Hindlimb muscle (tissue), 1 donor: ENCODE measurements at regions not wholly inside any gene's neighbourhood (a gene's known extent, or its start where the extent isn't known, plus 50 kb on each side); places are given as distances from the start of the nearest gene placed in this dataset.
"Not testable (repeated sequence)": the region's sequence is repeated elsewhere in the genome, so short reads cannot be mapped to it uniquely, and the experiment has no call there.

Source experiments
- DNase-seq: peaks from one replicate; pipeline ENCODE4 v3.0.0-alpha.2; 2013

DNA sequence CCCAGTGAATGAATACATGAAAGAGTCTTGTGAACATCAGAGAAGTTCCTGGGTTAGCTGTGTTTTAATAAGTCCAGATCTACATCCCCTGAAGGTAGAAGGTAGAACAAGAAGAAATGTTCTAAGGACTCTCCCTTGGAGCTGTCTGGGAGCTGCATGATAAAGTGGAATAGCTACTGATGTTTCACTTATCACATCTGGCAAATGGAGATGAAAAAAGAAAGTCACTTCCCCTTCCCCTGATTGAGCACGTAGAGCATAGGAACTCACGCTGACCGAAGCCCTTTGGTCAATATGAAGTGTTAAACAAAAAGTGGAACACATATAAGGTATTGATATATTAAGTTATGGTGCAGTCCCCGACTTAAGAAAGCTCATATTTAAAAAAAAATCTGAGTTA, 53.2 kb upstream of the PARP1 start:
- no peak for DNase-seq

DNA sequence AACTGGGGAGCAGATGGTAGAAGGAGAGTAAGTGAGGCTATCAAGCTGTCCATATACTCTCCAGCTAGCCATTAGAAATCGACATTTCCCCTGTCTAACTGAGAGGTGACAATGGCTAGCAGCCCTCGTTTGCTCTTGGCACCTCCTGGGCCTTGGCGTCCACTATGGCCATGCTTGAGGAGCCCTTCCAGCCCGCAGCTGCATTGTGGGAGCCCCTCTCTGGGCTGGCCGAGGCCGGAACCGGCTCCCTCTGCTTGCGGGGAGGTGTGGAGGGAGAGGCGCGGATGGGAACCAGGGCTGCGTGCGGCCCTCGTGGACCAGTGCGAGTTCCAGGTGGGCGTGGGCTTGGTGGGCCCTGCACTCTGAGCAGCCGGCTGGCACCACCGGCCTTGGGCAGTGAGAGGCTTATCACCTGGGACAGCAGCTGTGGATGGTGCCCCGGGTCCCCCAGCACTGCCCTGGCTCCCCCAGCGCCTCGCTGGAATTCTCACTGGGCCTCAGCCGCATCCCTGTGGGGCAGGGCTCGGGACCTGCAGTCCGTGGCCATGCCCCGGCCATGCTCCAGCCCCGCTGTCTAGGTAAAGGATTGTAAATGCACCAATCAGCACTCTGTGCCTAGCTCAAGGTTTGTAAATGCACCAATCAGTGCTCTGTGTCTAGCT, 56.2 kb upstream of the PARP1 start:
- DNase-seq, result no peak

DNA sequence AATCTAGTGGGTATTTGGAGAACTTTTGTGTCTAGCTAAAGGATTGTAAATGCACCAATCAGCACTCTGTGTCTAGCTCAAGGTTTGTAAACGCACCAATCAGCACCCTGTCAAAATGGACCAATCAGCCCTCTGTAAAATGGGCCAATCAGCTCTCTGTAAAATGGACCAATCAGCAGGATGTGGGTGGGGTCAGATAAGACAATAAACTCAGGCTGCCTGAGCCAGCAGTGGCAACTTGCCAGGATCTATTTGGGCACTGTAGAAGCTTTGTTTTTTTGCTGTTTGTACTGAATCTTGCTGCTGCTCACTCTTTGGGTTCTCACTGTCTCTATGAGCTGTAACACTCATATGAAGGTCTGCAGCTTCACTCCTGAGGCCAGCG, 56.7 kb upstream of the PARP1 start:
- not testable (repeated sequence) for DNase-seq

DNA sequence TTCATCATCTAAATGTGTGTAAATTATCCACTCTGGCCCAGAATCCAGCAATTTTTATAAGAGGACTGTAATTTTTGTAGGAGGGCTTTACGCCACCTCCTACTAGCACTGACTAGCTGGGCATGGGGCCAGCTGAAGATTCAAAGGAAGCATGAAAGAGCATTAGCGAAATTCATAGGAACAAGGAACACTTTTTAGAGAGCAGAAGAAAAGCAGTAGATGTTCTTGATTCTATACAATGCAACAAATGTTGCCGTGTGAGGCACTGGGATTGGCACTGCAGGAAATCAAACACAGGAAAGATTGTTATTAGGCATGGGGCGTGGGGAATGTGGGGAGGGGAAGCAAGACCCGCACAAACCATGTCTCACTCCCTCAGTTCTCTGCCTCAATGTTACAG, 58.4 kb upstream of the PARP1 start:
- no peak for DNase-seq

DNA sequence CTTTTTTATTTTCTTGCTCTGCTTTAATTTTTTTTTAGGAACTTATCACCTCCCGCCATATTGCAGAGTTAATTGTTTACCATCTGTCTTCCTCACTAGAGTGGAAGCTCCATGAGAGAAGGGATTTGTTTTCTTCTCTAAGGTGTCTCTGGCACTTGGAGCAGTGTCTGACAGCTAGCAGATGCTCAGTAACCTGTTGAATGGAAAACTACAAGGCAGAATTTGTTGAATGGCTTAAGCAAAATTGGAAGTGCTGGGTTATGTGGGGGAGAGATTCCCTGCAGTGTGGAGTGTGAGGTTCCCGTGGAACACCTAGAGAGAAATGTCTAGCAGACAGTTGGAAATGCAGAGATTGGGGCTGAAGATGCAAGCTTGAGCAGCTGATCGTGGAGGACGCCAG, 59.5 kb upstream of the PARP1 start:
- no peak for DNase-seq

DNA sequence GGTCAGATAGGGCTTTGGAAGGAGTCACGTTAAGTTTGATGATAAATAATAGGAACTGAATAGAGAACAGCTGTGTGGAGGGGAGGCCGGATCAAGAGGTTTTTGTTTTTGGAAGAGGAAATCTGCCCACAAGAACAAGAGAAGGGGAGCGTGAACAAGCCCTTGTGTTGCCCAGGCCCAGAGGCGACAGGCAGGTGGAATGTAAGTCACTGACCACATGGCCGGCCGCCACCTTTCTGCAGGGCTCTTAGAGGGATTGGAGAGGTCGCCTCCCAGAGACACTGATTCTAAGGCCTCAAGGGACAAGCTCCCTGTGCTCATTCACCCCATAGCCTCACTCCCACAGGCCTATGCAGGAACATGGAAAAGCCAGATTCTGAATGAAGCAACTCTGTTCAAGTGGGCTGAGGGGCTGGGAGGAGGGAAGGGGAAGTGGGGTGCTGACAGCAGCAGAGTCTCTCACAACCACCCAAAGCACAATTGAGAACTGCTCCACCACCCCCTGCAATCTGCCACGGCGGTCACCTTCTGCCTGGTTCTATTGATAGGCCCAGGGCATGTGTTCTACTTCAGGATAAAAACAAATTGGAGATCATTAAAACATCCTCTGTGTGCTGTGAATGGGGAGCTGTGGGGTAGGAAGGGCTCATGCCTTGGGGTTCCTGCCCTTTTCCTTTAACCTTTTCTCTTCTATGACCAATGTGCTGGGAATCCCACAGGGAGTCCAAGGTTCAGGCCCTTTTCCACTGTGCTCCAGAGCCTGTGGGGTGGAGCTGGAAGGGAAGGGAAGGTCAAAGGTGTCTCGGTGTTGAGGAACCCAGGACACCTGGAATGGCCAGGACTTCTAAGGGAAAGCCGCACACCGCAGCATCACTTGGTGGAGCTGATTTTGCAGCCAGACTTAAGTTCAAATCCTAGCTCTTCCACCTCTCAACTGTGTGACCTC, 63.3 kb upstream of the PARP1 start:
- no peak for DNase-seq

DNA sequence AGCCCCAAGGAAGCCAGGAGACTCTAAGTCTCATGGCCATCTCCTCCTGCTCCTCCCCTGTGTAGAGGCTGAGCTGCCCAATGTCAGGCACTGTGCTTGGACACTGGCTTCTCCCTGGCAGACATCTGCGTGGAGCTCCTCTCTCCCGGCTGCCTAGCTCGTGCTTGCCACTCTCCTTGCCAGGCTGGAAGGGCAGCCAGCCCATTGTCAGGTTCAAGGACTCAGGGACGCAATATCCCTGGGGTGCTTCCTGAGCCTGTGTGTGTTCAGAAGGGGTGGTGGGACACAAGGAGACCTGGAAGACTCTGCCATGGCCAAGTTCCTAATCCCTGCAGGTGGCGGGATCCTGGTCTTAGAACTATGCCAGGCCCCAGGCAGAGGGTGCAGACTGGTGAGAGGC, 65.4 kb upstream of the PARP1 start:
- no peak for DNase-seq

DNA sequence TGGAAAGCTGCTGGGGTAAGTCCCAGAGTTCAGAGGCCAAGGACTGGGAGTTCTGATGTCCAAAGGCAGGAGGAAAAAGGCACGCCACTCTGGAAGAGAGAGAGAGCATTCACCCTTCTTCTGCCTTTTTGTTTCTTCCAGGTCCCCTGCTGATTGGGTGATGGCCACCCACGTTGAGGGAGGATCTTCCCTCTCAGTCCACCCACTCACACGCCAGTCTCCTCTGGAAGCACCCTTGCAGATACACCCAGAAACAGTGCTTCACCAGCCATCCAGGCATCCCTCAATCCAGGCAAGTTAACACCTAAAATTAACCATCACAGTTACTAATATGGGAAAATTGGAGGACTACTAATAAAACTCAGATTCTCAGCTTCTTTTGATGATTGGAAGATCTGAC, 66.1 kb upstream of the PARP1 start:
- no peak for DNase-seq

DNA sequence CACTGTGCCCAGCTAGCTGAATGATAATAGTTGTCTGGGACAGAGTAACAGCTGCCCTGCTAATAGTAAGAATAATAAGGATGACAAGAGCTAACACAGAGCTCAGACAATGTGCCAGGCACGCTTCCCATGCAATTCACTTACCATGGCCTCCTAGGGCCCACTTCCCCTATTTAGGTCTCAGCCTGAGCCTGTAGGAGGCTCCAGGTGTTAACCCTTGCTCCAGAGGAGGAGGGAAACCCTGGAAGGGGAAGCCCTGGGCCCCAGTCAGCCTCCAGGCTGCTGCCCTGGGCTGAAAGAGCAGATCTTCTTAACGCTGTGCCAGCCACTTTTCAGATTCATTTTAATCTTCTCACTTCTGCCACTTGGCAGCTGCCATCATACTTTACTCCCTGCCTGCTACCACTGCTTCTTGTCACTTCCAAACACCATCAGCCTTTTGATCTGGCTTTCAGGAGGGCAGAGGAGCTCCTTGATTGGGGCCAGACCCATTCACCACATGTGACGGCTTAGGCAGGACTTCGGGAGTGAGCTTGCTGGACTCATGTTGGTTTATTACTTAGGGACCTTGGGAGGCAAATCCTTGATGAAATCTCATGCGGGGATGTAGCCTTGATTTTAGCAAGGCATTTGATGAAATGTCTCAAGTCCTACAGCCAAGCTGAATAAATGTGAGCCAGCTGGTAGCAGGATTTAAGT, 66.7 kb upstream of the PARP1 start:
- no peak for DNase-seq

DNA sequence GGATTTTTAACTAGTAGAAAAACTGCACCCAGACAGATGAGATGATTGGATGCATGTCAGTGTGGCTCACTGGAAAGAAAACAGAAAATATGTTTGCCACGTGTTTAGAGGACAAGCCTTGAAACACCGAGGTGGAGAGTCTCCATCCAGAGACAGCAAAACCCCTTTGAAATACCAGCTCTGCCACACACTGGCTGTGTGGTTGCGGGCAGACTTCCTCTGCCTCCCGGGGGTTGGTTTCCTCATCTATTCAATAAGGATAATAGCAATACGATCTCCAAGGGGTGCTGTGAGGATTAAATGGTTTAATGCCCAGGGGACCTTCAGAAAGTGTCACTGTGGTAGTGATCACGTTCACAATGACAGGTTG, 67.2 kb upstream of the PARP1 start:
- DNase-seq, result no peak

DNA sequence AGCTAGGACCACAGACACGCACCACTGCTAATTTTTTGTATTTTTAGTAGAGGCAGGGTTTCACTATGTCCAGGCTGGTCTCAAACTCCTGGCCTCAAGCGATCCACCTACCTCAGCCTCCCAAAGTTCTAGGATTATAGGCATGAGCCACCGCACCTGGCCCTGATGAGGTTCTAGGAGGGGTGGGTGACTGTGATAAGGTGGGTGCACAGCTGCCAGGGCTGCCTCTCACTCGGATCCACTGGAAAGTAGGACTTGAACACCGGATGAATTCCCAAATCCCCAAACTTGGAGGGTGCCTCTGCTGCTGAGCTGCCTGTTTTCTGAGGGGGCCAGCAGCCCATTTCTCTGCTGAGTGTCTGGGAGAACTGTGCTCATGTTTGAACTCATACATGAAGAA, 68.2 kb upstream of the PARP1 start:
- DNase-seq, result no peak

DNA sequence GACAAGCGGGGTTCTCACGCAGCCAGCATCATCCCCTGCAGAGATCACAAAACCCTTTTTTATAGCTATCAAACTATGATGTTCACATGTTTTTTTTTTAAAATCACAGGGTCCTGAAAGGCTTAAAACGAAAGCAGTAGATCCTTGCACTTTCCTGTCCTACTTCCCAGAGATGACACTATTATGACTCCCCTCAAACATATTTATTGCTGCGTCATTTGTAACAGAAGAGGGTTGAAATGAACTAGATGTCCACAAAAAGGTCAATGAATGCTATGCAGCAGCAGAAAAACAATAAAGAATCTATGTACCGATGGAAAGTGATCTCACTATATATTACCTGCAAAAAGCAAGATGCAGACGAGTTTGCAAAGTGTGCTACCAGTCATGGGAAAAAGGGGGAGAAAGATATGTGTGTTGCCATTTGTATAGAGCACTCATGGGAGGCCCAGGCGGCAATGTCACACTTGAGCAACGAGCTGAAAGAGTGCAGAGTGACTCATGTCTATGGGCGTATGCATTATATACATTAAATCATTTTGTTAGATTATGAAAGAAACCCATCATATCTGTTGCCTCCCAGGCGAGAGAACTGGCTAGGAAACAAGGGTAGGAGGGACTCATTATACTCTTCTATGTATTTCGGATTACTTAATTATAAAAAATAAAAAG, 68.9 kb upstream of the PARP1 start:
- no peak for DNase-seq

DNA sequence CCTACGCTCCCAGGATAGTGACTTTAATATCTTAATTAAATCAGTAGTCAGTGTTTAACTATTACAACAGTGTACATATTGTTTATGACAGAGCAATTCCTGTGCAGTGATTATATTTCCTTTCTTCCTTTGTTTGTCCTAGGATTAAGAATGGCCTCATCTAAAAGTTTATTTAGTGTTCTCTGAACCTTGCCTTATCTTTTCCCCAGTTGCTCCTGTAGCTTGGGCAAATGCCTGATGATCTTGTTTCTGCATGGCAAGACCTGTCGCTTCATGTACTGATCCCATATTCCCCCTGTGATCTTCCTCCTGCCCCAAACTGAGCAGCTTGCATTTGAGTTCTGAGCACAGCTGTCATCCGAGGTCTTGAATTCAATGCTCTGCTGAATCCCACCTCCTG, 69.1 kb upstream of the STUM start:
- DNase-seq, result no peak

DNA sequence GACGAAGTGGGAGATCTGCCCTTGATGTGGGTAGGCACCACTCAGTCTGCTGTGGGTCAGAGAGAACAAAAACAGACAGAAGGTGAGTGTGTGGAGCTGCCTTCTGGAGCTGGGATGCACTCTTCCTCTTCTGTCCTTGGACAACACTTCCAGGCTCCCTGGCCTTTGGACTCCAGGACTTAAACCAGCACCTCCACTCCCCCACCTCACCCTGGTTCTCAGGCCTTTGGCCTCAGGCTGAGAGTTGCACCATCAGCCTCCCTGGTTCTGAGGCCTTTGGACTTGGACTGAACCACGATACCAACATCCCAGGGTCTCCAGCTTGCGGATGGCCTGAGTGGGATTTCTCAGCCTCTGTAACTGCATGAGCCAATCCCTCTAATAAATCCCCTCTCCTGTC, 68.1 kb upstream of the STUM start:
- no peak for DNase-seq

DNA sequence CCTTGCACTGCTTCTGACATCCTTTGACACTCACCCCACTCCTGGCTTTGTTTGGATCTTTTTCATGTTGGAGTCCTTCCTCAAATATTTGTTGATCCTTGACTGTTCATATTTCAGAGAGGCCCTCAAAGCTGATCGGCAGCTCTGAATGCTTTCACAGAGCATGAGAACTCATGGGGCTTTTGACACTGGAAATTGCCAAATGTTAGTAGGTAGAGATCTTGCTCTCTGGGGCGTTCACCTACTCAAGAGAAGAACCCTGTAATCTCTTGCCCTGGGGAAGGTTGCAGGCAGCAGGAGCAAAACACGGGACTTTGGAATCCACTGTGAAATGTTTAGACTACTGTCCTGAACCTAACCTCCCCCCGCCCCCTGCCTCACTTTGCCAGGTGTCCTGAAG, 67.4 kb upstream of the STUM start:
- no peak for DNase-seq

DNA sequence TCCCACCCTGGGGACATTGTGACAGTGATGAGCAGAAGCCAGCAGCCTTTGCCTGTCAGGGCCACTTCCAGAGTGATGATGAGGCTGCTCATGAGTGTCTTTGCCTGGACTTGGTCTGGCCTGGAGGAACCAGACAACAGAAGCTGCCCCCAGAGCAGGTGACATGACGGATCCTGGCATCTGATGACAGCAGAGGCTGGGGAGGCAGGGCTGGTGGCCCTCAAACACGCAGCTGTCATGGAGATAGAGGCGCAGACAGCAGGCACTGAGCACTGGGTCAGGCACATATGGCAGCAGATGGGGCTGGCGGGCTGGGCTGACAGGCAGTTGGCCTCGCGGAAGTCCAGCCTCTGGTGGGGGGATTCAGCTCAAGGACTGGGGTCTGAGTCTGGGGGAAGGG, 66.4 kb upstream of the STUM start:
- no peak for DNase-seq

DNA sequence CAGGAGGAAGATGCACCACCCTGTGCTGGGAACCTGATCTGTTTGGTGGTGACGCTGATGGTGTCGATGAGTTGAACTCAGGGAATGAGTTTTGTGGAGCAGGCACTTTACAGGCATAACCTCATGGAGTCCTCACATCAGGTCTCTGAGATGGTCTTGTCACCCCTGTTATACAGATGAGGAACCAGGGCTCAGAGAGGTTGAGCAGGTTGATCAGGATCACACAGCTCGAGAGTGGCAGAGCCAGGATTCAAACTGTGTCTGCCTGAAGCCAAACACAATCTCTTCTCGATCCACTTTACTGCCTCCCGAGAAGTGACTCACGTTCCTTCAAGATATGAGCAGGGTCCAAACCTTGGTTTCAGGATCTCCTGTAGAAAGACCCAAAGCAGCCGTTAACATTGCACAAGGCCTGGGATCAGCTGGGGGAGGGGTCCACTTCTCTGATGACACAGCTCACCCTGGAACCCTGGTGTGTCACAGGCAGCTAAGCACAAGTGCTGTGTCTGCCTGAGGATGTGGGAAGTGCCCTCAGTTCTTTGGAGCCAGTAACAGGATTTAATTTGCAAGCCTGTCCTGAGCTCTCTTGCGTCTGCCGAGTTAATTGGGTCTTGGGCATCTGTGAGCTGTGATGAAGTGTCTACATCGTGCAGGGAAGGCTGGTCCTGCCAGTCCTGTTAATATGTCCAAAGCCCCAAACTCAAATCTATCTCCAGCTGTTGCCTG, 65.4 kb upstream of the STUM start:
- no peak for DNase-seq

DNA sequence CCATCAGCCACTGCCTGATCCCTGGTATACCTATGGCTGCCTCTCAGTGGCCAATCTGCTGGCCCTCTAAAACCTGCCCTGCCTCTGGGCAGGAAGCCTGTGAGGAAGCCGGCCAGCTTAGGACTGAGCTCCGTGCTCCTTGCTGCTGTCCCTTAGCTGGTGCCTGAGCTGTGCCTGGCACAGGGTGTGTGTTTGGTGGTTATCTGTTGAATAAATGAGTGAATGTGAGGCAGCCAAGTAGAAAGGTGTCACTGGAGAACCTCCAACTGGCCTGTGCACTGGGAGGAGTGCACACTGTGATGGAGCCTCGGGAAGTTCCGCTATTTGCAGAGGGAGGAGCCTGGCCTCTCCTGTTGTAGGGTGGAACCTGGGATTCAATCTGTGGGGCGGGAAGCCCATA, 63.4 kb upstream of the STUM start:
- no peak for DNase-seq

DNA sequence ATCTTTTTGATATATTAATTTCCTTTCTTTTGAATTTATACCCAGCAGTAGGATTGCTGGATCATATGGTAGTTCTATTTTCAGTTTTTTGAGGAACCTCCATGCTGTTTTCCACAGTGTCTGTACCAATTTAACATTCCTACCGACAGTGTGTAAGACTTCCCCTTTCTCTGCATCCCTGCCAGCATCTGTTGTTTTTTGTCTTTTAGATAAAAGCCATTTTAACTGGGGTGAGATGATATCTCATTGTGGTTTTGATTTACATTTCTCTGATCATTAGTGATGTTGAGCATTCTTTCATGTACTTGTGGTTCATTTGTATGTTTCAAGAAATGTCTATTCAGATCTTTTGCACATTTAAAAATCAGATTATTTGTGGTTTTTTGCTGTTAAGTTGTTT, 62.4 kb upstream of the STUM start:
- no peak for DNase-seq

DNA sequence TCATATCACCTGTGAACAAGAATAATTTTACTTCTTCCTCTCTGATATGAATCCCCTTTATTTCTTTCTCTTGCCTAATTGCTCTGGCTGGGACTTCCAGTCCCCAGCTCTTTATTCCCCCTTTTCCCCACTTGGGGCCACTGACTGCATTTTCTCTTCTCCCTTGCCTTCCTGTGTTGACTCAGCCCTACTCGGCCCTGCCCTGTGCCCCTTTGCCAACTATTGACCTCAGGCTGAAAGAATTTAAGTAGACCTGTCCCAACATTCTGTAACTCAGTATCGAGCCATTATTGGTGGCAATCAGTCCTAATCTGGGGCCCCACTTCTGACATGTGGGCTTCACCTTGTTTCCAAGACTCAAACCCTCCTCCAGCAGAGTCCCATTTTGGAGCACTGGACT, 60.6 kb upstream of the STUM start:
- DNase-seq, result no peak

DNA sequence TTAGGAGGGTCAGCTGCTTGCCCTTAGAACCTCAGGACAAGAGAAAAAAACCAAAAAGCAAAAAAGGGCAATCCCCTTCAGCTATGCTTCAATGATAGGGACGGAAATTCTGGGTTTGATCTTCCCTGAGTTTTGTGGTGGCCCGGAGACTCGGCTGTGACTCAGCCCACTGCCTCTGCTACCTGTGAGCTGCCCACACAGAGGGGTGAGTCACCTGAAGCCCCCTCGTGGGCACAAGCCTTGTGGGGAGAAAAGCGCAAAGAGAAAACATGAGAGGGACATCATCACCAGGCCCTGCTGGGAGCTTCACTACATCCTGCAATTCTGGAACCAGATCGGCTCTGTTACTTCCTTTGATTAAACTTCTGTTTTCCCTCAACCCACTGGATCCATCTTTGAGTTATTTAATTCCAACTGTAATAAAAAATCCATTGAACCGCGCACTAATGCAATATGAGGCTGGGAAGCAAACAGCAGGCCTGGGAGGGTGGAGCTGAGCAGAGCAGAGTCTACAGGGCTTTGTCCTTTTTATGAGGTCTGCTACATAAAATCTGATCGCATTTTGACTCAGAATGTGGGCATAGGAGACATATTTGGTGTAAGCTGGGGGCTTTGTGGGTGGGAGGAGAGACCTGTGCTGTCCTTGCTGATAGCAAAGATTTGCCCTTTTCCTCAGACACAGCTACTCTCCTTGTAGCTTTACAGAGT, 58.7 kb upstream of the STUM start:
- no peak for DNase-seq

DNA sequence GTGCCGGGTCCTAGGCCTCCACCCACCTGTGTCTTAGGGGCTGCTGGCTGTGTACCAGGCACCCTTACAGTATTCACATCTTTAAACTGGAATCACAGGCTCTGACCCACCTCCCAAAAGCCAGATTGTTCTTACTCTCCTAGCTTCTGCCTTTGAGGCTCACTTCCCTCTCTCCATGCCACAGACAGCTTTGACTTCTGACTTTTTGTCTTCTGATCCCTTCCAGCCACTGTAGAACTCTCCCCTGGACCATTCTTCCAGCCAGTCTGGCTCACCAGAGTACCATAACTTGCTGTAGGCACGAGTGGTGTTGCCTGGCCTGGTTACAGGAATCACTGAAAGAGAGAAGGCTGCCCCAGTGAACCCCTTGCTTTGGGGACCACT, 58.1 kb upstream of the STUM start:
- no peak for DNase-seq
